Astrocyte (in vitro differentiated cells and primary cell): ENCODE measurements at regions not wholly inside any gene's neighbourhood (a gene's known extent, or its start where the extent isn't known, plus 50 kb on each side); places are given as distances from the start of the nearest gene placed in this dataset.

Experiments
- EZH2 ChIP-seq: IDR thresholded peaks from 2 replicates; pipeline ENCODE4 v1.6.1; 2012; ENCODE audit warnings: mild to moderate bottlenecking, low read length, inconsistent platforms; ENCODE audit not compliant: insufficient read depth
- TF ChIP-seq, protein P1 (sequence below): IDR thresholded peaks from 2 replicates; pipeline ENCODE4 v1.5.1; 2011; ENCODE audit warnings: low read depth, mild to moderate bottlenecking, inconsistent platforms, low read length, moderate library complexity; ENCODE audit not compliant: insufficient read depth

GRCh38 chr1:42089246-42089645, 64.0 kb upstream of the GUCA2B start:
- TF ChIP-seq, protein P1, sequence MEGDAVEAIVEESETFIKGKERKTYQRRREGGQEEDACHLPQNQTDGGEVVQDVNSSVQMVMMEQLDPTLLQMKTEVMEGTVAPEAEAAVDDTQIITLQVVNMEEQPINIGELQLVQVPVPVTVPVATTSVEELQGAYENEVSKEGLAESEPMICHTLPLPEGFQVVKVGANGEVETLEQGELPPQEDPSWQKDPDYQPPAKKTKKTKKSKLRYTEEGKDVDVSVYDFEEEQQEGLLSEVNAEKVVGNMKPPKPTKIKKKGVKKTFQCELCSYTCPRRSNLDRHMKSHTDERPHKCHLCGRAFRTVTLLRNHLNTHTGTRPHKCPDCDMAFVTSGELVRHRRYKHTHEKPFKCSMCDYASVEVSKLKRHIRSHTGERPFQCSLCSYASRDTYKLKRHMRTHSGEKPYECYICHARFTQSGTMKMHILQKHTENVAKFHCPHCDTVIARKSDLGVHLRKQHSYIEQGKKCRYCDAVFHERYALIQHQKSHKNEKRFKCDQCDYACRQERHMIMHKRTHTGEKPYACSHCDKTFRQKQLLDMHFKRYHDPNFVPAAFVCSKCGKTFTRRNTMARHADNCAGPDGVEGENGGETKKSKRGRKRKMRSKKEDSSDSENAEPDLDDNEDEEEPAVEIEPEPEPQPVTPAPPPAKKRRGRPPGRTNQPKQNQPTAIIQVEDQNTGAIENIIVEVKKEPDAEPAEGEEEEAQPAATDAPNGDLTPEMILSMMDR, result no peak
- TF ChIP-seq EZH2, result no peak
